Astrocyte of the hippocampus (primary cell): ENCODE measurements at regions not wholly inside any gene's neighbourhood (a gene's known extent, or its start where the extent isn't known, plus 50 kb on each side); places are given as distances from the start of the nearest gene placed in this dataset.

Source experiments
- DNase-seq: peaks from one replicate; pipeline ENCODE4 v3.0.0; 2011; ENCODE audit warnings: low read depth, low spot score

DNA sequence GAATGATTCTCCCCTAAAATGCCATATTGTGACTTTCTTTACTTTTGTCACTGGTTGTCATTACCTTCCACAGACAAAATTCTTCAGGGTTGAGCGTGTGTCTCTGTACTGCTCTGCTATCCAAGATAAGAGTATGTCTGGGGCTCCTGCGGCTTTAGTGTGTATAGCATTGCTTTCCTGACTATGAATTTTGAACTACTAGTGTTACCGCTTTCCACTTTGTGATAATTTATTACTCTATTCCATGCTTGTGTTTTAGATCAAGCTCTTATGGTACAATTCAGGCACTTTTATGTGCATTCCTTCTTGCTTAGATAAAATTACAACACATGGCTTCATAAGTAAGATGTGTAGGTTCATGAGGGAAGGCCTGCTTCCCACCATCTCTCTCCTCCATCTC lies 51.5 kb upstream of the MEF2C start:
- no peak for DNase-seq
